D721Med (cell line): ENCODE measurements at regions not wholly inside any gene's neighbourhood (a gene's known extent, or its start where the extent isn't known, plus 50 kb on each side); places are given as distances from the start of the nearest gene placed in this dataset.

Experiments
- DNase-seq: peaks from one replicate; pipeline ENCODE4 v3.0.0; 2011; ENCODE audit warnings: low spot score; ENCODE audit not compliant: insufficient read length
- FAIRE-seq: peaks from 2 replicates; lab custom pipeline; 2011; peaks lifted over from hg19 to GRCh38; lab: Jason Lieb, UNC
- CTCF ChIP-seq: IDR thresholded peaks from 2 replicates; pipeline ENCODE4 v1.5.1; 2012; ENCODE audit warnings: mild to moderate bottlenecking, control low read depth; ENCODE audit not compliant: insufficient read depth; ENCODE audit errors: missing control alignments

DNA sequence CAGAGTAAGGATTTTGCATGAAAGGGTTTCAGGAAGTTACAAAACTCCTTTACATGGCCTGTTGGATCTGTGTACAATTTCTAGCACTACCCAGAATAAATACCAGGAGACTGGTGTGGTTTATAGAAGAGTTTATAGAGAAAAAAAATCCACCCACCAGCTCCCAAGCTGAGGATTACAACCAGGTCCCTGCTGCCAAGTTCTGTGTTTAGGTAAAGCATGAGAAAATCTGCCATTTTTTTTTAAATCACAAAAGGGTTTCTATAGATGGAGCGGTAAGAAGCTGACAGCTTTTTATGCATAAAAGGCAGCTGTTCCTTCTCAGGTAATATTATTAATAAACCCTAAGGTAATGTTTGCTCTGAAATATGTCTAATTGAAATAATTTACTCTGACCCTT lies 545.4 kb upstream of the ZEB2 start:
- DNase-seq (no peak), FAIRE-seq (no peak)
- TF ChIP-seq CTCF, result no peak

DNA sequence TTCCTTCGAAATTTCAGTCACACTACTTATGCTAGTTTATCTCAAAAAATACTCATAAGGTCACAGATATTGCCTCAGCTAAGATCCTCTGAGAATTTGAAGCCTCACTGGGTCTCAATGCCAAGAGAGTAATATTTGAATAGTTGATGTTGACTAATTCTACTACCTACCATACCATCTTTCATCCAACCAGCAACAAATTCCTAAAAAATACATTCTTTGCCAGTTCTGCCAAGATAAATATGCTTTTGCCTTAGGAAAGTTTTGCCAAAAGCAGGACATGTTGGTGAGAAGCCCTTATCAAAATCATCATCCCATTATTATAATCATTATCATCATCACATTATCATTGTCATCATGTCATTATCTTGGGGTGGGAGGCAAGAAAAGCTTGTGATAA lies 544.6 kb upstream of the ZEB2 start:
- DNase-seq, result no peak
- TF ChIP-seq CTCF, result no peak
- no peak for FAIRE-seq

DNA sequence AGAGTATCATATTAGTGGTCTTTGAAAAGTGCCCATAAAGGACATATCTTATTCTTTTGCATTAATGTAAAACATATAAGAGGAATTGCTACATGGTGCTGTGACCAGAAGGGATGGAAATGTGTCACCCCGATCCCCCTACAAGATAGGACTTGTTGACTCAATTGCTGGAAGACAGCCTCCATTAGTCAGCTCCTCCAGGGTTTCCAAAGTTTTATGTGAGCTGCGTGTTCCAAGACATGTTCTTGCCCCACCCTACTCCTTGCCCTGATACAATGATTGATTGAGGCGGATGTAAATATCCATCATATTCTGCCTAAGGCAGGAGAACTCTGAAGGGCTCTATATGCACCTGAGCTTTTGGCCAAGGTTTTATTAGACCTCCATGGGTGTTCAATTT lies 541.0 kb upstream of the ZEB2 start:
- DNase-seq (no peak), FAIRE-seq (no peak)
- TF ChIP-seq CTCF, result no peak

DNA sequence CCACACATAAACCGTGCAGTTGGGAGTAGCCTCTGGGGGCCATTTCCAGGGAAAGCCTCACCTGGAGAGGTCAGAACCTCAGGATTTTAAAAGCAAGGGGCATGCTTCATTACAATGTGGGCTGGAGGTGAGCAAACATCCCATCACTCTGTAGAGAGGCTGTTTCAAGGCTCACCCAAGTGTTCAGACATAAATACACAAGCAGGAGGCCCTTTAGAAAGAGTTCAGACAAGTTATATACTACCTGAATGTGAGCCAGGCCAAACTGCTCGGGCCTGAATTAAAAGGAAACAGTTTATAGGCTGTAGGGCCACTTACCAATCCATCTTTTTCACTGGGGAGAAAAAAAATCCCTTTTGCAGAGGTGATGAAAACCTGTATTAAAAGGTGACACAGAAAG lies 540.0 kb upstream of the ZEB2 start:
- FAIRE-seq (no peak), DNase-seq (no peak)
- TF ChIP-seq CTCF, result no peak

GRCh38 chr2:145059343-145059742 lies 539.4 kb upstream of the ZEB2 start:
- no peak for TF ChIP-seq CTCF
- DNase-seq, result no peak
- no peak for FAIRE-seq

- DNase-seq (no peak), FAIRE-seq (no peak)
- TF ChIP-seq CTCF, result no peak
Measured at GRCh38 chr2:145058457-145058856, 538.5 kb upstream of the ZEB2 start.

DNA sequence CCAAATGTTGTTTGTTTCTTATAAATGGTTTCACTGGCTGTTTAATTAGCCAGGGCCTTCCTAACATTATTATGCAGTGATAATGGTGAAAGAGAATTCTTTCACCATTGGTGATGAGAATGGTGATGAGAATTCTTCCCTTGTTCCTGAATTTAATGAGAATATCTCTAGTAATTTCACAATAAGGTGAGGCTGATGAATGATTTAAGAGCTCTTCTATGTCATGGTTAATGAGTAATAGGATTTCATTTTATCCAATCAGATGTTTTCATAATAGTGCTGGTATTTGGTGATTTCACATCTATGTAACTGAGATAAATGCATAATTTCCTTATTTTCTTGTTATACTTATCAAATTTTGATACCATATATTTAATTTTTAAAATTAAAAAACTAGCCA lies 535.7 kb upstream of the ZEB2 start:
- no peak for DNase-seq
- no peak for TF ChIP-seq CTCF
- no peak for FAIRE-seq
